Left kidney (tissue), 1 donor: ENCODE measurements at regions not wholly inside any gene's neighbourhood (a gene's known extent, or its start where the extent isn't known, plus 50 kb on each side); places are given as distances from the start of the nearest gene placed in this dataset.
"Not testable (repeated sequence)": the region's sequence is repeated elsewhere in the genome, so short reads cannot be mapped to it uniquely, and the experiment has no call there.

ENCODE experiments used
- DNase-seq: peaks from one replicate; pipeline ENCODE4 v3.0.0-alpha.2; 2013

GRCh38 chr4:58871509-58871908 lies 1761.3 kb upstream of the IGFBP7 start:
- no peak for DNase-seq

- DNase-seq = no peak
Measured at GRCh38 chr4:58849026-58849425, 1738.8 kb upstream of the IGFBP7 start.

DNA sequence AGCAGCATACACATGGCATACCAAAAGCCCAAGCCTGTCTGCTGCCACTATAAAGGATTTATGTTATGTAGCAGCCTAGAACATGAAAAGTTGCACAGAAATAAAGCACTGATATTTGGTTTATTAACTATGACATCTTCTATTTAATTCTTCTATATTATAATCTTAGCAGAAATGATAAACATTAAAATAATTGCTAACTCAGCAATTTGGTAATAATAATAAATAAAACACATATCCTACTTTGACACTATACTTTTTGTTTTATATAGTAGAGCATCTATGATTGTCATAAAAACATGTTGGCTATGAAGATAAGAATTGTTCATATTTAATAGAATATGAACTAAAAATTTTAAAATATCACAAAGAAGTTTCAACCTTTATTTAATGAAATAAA lies 1733.3 kb upstream of the IGFBP7 start:
- no peak for DNase-seq

- DNase-seq = no peak
Measured at GRCh38 chr4:58833126-58833525, 1722.9 kb upstream of the IGFBP7 start.

- DNase-seq = no peak
Measured at GRCh38 chr4:58825278-58825677, 1715.1 kb upstream of the IGFBP7 start.

GRCh38 chr4:58818560-58818959 lies 1708.4 kb upstream of the IGFBP7 start:
- DNase-seq = not testable (repeated sequence)

DNA sequence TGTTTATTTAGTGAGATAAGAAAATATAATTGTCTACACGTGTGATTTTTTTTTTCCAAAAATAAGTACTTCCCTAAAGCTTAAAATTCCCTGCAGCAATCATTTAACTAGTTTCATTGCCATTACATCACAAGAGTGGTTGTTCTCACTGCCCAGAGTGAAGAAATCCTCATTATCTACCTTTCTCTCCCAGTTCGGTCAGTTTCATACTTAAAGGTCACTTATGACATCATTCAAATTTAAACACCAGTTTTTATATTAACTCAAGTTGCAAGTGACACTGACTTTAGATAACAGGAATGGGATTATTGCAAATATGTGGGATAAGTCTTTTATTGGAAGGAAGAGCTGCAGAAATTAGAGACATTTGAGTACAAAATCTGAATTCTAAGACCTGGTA lies 1699.8 kb upstream of the IGFBP7 start:
- DNase-seq = no peak

DNA sequence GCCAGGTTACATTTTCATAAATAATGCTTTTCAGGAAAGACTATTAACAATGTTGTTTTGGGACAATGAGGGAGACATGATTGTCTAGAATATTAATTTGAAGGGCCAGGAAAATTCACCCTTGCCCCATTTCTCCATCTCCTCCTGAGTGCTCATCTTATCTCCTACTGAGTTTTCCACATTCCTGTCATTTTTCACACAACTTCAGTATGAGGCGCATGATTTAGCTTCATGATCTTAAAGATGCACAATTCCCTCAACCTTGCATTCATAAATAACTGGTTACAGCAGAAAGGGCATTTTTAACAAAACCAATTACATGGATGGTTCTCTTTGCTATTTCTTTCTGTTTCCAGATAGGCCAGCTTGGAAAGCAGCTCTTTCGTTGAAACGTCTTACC lies 1699.2 kb upstream of the IGFBP7 start:
- DNase-seq = no peak

- no peak for DNase-seq
Measured at GRCh38 chr4:58808817-58809216, 1698.6 kb upstream of the IGFBP7 start.

- DNase-seq = no peak
Measured at GRCh38 chr4:58807843-58808615, 1697.8 kb upstream of the IGFBP7 start.

GRCh38 chr4:58776627-58777026 lies 1666.4 kb upstream of the IGFBP7 start:
- DNase-seq = no peak

DNA sequence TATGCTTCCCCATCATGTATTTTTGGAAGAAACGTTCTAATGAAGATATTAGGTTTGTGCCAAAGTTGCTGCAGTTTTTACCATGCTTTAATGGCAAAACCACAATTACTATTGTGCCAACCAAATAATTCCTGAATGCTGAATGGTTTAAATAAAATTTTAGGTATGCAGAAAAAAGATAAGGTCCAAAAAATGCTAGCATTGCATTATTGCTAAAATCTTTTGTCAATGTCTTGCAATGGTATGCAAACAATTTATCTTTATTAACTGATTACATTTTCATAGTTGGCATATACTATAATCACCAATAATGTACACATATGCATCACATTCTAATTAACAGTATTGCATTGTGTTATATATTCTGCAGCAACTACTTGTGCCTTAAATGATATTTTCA lies 1657.4 kb upstream of the IGFBP7 start:
- no peak for DNase-seq

DNA sequence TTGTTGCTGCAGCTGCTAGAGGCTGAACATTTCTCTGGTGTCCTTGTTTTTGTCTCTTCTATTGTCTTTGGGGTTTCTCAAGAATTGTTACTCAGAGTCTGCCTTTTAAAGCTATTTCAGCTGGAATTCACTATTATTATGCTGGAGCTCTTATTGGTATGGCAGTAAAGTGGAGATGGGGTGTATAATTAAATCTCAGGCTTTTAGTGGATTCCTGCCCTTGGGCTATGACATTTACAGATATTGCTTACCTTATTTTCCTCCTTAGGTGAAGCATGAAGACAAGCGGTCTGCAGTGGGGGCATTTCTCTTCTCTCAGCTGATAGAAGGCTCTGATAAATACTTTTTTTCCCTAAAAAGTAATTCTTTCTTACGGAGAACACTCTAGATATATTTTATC lies 1656.6 kb upstream of the IGFBP7 start:
- no peak for DNase-seq

GRCh38 chr4:58761563-58761962 lies 1651.4 kb upstream of the IGFBP7 start:
- DNase-seq = no peak

GRCh38 chr4:58760737-58761136 lies 1650.6 kb upstream of the IGFBP7 start:
- DNase-seq = no peak

DNA sequence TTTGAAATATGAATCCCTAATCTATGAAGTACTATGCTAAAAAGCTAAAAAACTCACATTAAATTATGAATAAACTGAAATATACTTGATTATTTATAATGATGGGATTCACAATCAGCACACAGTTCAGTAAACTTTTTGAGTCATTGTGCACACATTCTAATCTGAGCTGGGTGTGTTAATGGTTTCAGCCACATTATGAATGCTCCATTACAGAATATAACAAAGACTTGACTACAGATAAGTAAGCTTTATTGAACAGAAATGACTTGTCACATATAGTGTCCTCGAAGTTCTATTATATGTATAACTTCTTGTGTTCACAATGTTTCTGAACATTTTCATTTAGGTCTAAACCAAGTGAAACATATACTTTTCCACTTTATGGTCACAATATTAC lies 1649.9 kb upstream of the IGFBP7 start:
- no peak for DNase-seq

DNA sequence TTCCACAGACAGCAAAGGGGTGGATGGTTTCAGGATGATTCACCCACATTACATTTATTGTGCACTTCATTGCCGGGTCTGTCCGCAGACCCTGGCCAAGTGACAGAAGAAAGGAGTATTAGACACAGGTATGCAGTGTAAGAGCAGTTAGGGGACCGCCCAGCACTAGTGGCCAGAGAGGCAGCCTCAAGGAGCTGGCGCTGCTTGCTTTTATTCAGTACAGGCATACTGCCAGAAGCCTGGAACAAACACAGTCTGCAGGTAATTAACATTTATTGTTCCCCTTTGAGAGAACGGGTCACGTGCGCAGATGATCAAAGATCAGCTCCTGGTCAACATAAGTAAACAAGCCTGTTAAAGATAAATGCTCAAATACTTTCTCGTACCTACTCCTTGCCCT lies 1639.0 kb upstream of the IGFBP7 start:
- no peak for DNase-seq

GRCh38 chr4:58740897-58741296 lies 1630.7 kb upstream of the IGFBP7 start:
- no peak for DNase-seq

DNA sequence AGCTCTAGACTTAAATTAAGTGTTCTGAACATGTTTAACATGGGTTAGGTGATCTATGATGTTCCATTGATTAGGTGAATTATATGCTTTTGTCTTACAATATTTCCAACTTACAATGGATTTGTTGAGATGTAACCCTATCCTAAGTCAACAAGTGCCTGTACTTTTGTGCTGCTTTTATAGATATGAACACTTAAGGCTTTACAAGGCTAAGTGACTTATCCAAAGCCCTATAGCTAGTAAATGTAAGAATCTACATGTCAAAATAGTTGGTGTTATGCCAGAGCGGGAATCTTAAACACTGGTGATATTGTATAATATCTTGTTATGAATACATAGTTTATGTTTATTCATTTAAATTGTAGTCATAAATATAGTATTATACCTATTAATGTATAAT lies 1629.1 kb upstream of the IGFBP7 start:
- DNase-seq = no peak

GRCh38 chr4:58738375-58738774 lies 1628.2 kb upstream of the IGFBP7 start:
- no peak for DNase-seq

DNA sequence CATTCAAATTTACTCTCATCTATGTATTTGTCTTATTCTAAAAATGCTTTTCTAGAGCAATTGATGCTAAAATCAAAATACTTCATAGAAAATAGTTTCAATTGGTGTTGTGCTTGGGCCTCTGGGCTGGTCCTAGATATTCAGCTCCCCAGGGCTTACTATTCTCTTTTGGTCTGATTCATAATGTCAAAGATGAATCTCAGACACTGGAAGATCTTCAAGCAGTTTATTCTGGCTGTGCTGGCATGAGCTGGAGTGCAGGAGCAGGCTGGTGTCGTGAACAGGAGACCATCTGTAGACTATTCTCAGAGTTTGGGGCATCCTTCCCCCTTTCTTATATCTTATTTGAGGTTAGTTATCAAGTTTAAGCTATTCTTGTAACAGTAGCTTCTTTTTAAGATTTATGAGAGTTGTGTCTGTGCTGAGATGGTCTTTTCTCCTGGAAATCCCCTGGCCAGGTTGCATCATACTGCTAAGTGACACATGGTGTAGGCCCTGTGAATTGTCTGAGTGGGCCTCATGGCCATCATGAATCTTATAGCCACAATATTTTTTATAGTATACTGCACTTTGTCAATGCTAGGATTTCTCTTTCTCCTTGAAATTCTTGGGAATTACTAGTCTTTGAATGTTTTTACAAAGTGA lies 1624.0 kb upstream of the IGFBP7 start:
- no peak for DNase-seq

- no peak for DNase-seq
Measured at GRCh38 chr4:58732973-58733372, 1622.8 kb upstream of the IGFBP7 start.

GRCh38 chr4:58723954-58724353 lies 1613.8 kb upstream of the IGFBP7 start:
- no peak for DNase-seq

DNA sequence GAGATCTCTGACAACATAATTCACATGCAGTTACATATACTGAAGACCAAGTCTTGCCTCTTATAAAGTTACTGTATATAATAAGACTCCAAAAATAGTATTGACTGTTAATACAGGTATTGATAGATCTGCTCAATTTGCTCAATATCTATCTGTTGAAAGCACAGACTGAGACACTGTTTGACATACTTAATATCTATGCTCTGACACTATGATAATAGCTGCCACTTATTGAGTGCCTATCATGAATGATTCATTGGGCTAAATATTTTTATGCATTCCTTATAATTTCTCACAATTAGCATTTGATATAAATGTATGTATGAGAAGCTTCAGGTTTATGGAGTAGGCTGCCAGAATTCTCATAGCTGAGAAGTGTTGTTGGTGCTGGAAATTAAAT lies 1600.9 kb upstream of the IGFBP7 start:
- DNase-seq = no peak
